Thyroid gland (tissue), 4 donors: ENCODE measurements at regions not wholly inside any gene's neighbourhood (a gene's known extent, or its start where the extent isn't known, plus 50 kb on each side); places are given as distances from the start of the nearest gene placed in this dataset.
"Not testable (repeated sequence)": the region's sequence is repeated elsewhere in the genome, so short reads cannot be mapped to it uniquely, and the experiment has no call there.

ENCODE experiments used
- DNase-seq, 2 donors: peaks; one replicate each; pipeline ENCODE4 v3.0.0-alpha.2; 2019
- H3K27ac ChIP-seq, 3 donors: fragments of 200-600 bp; sonication (generic); 1 replicate in 2 of 3; 2 replicates in 1 of 3; pipeline ENCODE4 v1.5.1; 2016 to 2019; ENCODE audit warnings: mild to moderate bottlenecking in 1 of 3, moderate library complexity in 1 of 3
- H3K27me3 ChIP-seq: fragments of 200-600 bp; sonication (generic); one replicate; pipeline ENCODE4 v1.5.1; 2019
- H3K36me3 ChIP-seq, 2 donors: fragments of 200-600 bp; sonication (generic); one replicate each; pipeline ENCODE4 v1.5.1; 2016 to 2019
- H3K4me1 ChIP-seq, 2 donors: fragments of 200-600 bp; sonication (generic); one replicate each; pipeline ENCODE4 v1.5.1; 2017 to 2019
- H3K4me3 ChIP-seq, 3 donors: fragments of 200-600 bp; sonication (generic); replicated peaks in 1 of 3; 1 replicate in 2 of 3; 2 replicates in 1 of 3; pipeline ENCODE4 v1.5.1; 2016; ENCODE audit warnings: mild to moderate bottlenecking in 1 of 3
- H3K9me3 ChIP-seq: fragments of 200-600 bp; sonication (generic); one replicate; pipeline ENCODE4 v1.5.1; 2017
- WGBS, 2 donors: methylation state at CpG; one replicate each; pipeline ENCODE4 v1.1.5; 2017; 5-methylcytosine and 5-hydroxymethylcytosine counted together
- intact Hi-C: fragments of 100-400 bp; cut with DNase I; formaldehyde crosslinking; loops from one replicate; pipeline ENCODE4 v1.15.1; 2023
- TF ChIP-seq, protein P1 (sequence below), 6 experiments: fragments of 200-600 bp in 3 of 6; fragments of 450-650 bp in 3 of 6; sonication (generic) in 3 of 6; IDR thresholded peaks; one replicate each; pipeline ENCODE4 v1.5.1; 2016 to 2019; ENCODE audit warnings: antibody characterized with exemption in 6 of 6, mild to moderate bottlenecking in 2 of 6, inconsistent platforms in 1 of 6, moderate library complexity in 1 of 6

DNA sequence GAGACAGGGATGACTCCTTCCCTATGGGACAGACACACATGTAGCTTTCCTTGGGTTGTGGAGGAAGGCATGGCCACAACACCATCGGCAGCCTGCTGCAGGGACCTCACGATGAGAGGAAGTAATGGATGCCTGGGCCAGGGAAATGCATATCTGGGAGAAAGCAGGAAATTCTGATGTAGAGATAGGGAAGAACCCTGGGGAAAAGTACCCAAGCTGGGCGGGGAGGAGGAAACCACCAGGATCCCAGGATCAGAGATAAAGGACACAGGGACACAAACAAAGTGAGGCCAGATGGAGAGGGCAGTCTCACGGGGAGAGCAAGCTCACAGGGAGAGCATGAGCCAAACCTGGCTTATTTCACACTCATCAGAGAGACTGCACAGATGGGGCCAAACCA, 294.7 kb upstream of the TEKT4 start:
- H3K27ac ChIP-seq, H3K36me3 ChIP-seq, H3K4me1 ChIP-seq, H3K27me3 ChIP-seq, DNase-seq, H3K9me3 ChIP-seq, intact Hi-C loops, H3K4me3 ChIP-seq: not testable (repeated sequence)
- WGBS, 2 donors, result 38 to 70% methylated on average over 4 of the region's 4 CpGs

DNA sequence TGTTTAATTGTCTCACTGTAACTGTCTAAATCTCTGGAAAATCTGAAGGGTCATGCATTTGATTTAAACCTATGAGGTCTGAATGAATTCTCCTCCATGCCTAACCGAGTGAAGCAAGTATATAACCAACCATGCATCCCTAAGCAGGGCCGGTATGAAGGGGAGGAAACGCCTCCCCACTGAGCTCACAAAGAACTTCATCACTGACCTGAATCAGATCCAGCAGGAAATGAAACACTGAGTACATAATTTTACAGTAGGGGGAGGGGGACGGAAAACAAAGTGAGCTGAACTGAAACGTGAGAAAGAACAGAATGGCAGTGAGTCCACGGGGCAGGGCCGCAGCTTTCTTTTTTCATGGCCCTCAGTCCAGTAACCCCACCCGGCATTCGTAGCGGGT, 294.1 kb upstream of the TEKT4 start:
- H3K27ac ChIP-seq, H3K4me1 ChIP-seq, H3K4me3 ChIP-seq, DNase-seq, H3K27me3 ChIP-seq, H3K9me3 ChIP-seq, intact Hi-C loops, H3K36me3 ChIP-seq: not testable (repeated sequence)
- WGBS, 2 donors, result 60 to 71% methylated on average over 7 to 9 of the region's 10 CpGs

DNA sequence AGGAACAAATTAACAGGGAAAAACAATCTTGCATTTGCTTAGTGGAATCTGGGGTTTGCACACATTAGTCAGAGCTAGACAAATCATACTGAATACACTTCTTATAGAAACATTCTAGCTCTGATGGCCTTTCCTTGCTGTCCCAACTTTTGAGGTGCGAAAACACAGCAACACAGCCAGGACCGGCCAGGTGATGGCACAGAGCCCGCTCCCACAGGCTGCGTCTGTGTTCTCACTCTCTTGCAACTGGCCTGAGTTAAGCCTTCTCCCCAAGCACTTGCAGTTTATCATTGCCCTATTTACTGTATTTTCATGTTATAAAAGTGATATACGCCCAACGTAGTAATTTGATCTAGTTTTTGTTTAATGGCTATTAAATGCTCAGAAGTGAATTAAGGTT, 292.0 kb upstream of the TEKT4 start:
- H3K4me3 ChIP-seq, H3K4me1 ChIP-seq, H3K36me3 ChIP-seq, H3K9me3 ChIP-seq, DNase-seq, intact Hi-C loops, H3K27ac ChIP-seq, H3K27me3 ChIP-seq: not testable (repeated sequence)
- WGBS, 2 donors, result 89 to 90% methylated on average over 6 of the region's 6 CpGs

DNA sequence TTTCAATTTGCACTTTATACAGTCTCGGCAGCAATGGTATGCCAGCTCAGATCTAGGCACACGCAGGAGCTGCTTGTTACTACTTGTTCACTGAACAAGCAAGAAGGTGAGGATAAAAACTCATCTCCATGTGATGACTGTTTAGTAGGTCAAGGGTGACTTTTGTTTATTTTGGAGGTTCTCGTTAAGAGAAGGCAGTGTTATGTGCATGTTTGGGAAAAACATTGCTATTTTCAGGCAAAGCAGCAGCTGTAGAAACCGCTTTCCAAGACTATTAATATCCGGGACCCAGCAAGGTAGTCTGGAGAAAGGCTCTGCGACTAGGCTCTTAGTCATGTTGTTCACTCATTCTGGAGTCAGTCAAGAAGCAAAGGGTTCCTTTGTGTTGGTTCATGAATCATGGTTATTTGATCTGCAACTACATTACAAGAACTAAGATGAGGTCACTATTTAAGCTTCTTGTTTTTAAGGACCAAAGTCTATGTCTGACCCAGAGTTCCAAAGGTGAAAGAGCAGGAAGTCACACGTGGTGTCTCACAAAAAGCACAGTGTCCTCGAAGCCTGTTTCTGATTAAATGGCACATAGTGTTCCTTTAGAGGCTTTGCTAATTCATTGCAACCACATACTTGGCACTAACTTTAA, 288.0 kb upstream of the TEKT4 start:
- H3K9me3 ChIP-seq, H3K4me3 ChIP-seq, H3K27me3 ChIP-seq, H3K27ac ChIP-seq, H3K4me1 ChIP-seq, DNase-seq, intact Hi-C loops, H3K36me3 ChIP-seq: not testable (repeated sequence)
- 60 to 68% methylated on average over 8 of the region's 8 CpGs for WGBS, 2 donors

DNA sequence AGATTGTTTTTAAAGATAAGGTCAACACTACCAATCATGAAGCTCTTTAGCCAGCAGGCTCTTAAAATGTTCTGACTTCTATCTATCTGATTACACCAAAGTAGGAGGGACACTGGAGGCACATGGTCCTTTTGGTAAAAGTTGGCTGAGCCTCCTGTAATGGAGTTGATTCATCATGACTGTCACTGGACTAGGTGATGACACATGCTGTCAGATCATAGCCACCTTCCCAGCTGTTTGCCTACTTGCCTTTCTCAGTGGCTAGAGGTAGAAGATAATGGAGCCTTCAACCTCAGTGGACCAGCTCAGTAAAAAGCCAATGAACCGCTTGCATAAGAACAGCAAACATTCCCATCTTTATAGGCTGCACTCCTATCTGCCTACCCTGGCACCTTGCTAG, 286.7 kb upstream of the TEKT4 start:
- WGBS, 2 donors, result 83 to 88% methylated on average over 1 of the region's 1 CpG
- H3K9me3 ChIP-seq, H3K27ac ChIP-seq, DNase-seq, intact Hi-C loops, H3K4me1 ChIP-seq, H3K4me3 ChIP-seq, H3K27me3 ChIP-seq, H3K36me3 ChIP-seq: not testable (repeated sequence)

DNA sequence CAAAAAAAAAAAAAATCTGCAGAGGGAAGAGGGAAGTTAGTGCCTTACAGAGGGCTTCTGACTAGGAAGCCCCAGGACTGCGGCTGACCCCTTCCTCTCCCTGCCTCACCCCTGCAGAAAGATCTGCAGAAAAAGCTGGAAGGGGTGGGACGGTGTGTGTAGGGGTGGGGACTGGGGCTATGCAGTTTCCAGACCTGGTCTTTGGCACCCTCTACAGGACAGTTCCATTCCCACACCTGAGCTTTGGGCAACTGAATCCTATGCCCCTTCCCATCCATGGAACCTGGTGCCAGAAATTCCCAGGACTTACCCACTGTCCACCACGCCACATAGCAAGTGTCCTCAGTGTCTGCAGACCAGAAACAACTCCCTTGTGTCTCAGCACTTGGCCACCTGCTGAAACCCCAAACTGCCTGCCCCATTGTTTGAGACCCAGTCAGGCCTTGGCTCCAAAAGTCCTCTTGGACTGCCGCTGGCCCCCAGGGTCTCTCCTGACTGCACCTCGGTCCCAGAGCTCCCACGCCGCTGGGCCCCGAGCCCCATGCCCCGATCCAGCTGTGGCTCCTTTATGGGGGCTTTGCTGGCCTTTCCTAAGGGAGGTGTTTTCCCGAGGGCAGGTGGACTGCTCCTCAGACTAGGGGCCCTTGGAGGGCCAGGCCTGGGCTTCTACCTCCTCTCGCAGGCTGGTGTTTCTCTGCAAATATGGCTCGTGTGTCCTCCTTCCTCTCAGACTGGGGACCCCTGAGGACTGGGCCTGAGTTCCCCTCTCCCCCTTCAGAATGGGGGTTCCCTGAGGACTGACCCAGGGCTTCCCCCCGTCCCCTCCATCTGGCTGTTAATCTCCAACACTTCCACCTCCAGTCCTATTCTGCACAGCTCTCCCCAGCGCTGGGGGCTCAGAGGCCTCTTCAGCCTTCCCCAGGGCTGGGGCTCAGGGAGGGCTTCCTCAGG, 284.9 kb upstream of the TEKT4 start:
- H3K4me3 ChIP-seq, H3K27me3 ChIP-seq: not testable (repeated sequence)

DNA sequence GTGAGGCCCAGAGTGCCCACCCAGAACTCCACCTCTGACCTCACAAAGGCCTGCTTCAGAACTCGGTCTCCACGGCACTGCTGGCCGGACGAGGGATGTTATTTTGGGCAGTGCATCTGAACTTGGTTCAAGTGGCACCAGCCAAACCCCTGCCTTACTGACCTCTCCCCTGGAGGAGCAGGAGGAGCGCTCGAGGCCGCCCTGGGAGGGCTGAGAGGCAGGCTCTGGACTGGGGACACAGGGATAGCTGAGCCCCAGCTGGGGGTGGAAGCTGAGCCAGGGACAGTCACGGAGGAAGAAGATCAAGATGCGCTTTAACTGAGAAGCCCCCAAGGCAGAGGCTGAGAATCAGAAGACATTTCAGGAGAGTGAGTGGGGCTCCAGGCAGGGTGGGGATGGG, 284.2 kb upstream of the TEKT4 start:
- intact Hi-C loops, H3K27me3 ChIP-seq, H3K36me3 ChIP-seq, H3K4me3 ChIP-seq, H3K27ac ChIP-seq, DNase-seq, H3K9me3 ChIP-seq, H3K4me1 ChIP-seq: not testable (repeated sequence)
- WGBS, 2 donors, result 67 to 84% methylated on average over 5 to 9 of the region's 9 CpGs

More for the DNA sequence above, 284.9 kb upstream of the TEKT4 start:
- peak; percentile 22 for DNase-seq
- WGBS, 2 donors, result 41 to 64% methylated on average over 7 to 11 of the region's 14 CpGs
- intact Hi-C loops, H3K36me3 ChIP-seq, H3K4me1 ChIP-seq, H3K27ac ChIP-seq, H3K9me3 ChIP-seq: not testable (repeated sequence)
- TF ChIP-seq, protein P1, sequence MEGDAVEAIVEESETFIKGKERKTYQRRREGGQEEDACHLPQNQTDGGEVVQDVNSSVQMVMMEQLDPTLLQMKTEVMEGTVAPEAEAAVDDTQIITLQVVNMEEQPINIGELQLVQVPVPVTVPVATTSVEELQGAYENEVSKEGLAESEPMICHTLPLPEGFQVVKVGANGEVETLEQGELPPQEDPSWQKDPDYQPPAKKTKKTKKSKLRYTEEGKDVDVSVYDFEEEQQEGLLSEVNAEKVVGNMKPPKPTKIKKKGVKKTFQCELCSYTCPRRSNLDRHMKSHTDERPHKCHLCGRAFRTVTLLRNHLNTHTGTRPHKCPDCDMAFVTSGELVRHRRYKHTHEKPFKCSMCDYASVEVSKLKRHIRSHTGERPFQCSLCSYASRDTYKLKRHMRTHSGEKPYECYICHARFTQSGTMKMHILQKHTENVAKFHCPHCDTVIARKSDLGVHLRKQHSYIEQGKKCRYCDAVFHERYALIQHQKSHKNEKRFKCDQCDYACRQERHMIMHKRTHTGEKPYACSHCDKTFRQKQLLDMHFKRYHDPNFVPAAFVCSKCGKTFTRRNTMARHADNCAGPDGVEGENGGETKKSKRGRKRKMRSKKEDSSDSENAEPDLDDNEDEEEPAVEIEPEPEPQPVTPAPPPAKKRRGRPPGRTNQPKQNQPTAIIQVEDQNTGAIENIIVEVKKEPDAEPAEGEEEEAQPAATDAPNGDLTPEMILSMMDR (IDR thresholded peaks at IDR 0.05), result peak in 3 of 6 experiments; percentile 34 to 64 (median 43)

DNA sequence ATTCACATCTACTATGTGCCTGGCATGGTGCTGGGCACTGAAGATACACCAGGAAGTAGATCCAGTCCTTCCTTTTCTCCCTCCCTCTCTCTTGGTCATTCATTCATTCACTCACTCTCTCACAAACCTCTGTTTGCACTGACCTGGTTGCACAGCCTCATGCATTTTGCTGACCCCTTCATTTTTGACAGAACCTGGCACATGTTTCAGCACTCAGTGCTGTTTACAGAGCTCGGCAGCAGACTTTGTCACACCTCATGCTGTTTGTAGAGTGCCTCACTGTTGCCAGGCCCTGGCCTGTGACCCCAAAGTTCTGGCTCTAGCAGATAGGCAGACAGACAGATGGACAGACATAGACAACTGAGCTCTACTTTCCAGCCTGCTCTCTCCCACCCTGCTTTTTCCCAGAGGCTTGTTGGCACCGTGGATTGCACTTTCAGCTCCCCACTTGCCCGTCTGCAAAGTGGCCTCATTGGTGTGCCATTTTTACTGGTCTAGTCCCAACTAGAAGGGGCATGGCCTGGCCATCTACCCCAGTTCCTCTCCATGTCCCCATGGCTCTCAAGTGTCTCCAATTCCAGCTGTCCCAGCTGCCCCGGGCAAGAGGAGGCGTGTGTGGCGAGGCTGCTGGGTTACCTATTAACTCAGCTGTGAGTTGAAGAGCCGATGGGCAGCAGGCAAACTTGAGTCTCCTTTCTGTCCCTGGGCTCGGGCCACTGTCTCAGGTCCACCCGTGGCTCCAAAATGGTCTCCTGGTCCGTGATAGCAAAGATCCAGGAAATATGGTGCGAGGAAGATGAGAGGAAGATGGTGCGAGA, 277.0 kb upstream of the TEKT4 start:
- H3K4me1 ChIP-seq, H3K9me3 ChIP-seq, DNase-seq, H3K4me3 ChIP-seq, intact Hi-C loops, H3K27me3 ChIP-seq, H3K36me3 ChIP-seq, H3K27ac ChIP-seq: not testable (repeated sequence)
- WGBS, 2 donors, result 78 to 85% methylated on average over 12 of the region's 12 CpGs

DNA sequence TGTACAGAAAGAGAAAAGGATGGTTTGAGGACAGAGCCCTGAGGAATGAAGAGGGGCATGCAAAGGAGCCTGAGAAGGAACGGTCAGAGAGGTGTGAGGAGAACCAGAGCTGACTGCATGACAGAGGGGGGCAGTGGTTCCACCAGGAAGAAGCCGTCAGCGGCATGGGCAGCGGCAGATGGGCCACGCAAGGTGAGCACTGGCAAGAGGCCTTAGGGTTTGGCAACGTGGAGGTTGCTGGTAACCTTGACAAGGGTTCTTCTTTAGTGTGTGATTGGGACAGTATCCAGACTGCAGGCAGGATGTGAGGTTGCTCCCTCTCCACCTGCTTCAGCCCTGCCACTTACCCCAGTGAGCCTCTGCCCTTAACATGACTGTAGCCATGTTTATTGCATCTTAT, 275.3 kb upstream of the TEKT4 start:
- H3K9me3 ChIP-seq, H3K4me1 ChIP-seq, H3K27me3 ChIP-seq, DNase-seq, H3K27ac ChIP-seq, H3K4me3 ChIP-seq, H3K36me3 ChIP-seq, intact Hi-C loops: not testable (repeated sequence)
- WGBS, 2 donors, result 78 to 82% methylated on average over 6 of the region's 6 CpGs

DNA sequence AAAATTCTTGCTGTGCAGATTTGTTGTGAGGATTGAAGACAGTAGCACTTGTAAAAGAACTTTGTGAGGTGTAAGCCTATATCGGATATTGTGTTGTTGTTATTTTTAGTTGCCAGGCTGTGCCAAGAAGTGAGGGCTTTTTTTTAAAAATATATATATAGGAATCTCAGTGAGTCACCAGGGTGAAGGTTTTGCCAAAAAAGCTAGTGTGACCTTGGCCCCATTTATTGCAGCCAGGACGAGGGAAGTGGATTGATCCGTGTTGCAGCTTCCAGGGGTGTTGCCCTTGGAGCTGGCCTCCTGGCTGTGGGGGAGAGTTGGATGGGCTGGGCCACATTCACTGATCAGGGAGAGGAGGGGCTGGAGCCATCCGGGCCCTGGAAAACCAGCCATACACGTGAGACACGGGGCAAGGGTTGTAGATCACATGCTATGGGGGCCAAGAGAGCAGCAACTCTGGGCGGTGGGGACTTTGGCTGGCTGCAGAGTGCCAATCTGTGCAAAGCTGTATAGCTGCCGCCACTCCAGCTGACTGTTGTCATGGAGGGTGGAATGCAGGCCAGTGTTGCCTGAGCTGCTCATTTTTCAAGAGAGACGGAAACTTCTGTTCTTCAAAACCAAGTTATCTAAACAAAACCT, 273.0 kb upstream of the TEKT4 start:
- H3K9me3 ChIP-seq, intact Hi-C loops, DNase-seq, H3K4me3 ChIP-seq, H3K36me3 ChIP-seq, H3K27me3 ChIP-seq, H3K27ac ChIP-seq, H3K4me1 ChIP-seq: not testable (repeated sequence)
- WGBS, 2 donors, result 60 to 65% methylated on average over 5 of the region's 9 CpGs

DNA sequence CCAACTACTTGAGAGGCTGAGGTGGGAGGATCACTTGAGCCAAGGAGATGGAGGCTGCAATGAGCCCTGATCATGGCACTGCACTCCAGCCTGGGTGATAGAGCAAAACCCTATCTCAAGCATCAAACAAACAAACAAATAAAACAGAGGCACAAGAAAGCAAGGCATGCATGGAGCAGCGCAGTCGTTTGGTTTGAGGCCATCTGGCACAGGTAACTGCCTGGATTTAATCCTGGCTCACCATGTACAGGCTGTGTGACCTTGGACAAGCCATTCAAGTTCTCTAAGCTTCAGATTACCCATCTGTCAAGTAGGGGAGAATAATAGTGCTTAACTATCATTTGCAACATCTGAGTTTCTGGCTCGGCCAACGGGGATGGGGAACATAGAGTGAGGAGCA, 270.3 kb upstream of the TEKT4 start:
- H3K4me3 ChIP-seq, H3K36me3 ChIP-seq, H3K27me3 ChIP-seq, H3K4me1 ChIP-seq, H3K27ac ChIP-seq, H3K9me3 ChIP-seq, intact Hi-C loops, DNase-seq: not testable (repeated sequence)
- WGBS, 2 donors, result 74 to 83% methylated on average over 2 of the region's 4 CpGs
